Upper lobe of left lung (tissue), 4 donors: ENCODE measurements at regions not wholly inside any gene's neighbourhood (a gene's known extent, or its start where the extent isn't known, plus 50 kb on each side); places are given as distances from the start of the nearest gene placed in this dataset.

Experiments used
- EP300 ChIP-seq, 4 donors: sonication (generic); formaldehyde crosslinking; IDR thresholded peaks; one replicate each; pipeline ENCODE4 v1.5.1; 2017; ENCODE audit warnings: antibody characterized with exemption in 4 of 4, control low read depth in 2 of 4
- POLR2A ChIP-seq, 4 donors: fragments of 450-650 bp; IDR thresholded peaks; one replicate each; pipeline ENCODE4 v1.5.1; 2016 to 2017; ENCODE audit warnings: antibody characterized with exemption in 4 of 4, mild to moderate bottlenecking in 2 of 4
- TF ChIP-seq, protein P1 (sequence below), 6 experiments: fragments of 450-650 bp in 4 of 6; fragments of 200-600 bp in 2 of 6; sonication (generic) in 2 of 6; IDR thresholded peaks; one replicate each; pipeline ENCODE4 v1.5.1; 2016 to 2019; ENCODE audit warnings: antibody characterized with exemption in 6 of 6

DNA sequence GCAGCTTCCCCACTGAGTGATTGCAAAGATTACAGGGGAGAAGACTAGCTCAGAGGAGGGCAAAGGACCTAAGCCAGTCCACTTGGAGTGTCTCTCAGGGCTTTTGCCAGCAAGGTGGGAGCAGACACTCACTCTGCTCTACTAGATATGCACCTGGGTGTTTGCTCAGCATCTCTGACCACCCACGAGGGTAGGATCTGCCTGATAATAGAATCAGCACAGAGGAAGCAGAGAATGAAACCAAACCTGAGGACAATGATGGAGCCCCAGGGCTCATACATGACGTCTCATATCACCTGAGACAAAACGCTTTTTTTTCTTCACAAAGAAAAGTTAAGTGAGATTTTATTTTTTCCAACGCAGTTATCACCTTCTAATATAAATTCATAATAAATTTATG lies 79.4 kb downstream of the RRAGC start:
- TF ChIP-seq POLR2A (IDR thresholded peaks at IDR 0.05), result no peak
- TF ChIP-seq, protein P1, sequence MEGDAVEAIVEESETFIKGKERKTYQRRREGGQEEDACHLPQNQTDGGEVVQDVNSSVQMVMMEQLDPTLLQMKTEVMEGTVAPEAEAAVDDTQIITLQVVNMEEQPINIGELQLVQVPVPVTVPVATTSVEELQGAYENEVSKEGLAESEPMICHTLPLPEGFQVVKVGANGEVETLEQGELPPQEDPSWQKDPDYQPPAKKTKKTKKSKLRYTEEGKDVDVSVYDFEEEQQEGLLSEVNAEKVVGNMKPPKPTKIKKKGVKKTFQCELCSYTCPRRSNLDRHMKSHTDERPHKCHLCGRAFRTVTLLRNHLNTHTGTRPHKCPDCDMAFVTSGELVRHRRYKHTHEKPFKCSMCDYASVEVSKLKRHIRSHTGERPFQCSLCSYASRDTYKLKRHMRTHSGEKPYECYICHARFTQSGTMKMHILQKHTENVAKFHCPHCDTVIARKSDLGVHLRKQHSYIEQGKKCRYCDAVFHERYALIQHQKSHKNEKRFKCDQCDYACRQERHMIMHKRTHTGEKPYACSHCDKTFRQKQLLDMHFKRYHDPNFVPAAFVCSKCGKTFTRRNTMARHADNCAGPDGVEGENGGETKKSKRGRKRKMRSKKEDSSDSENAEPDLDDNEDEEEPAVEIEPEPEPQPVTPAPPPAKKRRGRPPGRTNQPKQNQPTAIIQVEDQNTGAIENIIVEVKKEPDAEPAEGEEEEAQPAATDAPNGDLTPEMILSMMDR (IDR thresholded peaks at IDR 0.05), result no peak
- TF ChIP-seq EP300 (IDR thresholded peaks at IDR 0.05), result no peak
